ENCODE measurements at regions not wholly inside any gene's neighbourhood (a gene's known extent, or its start where the extent isn't known, plus 50 kb on each side); places are given as distances from the start of the nearest gene placed in this dataset.

DNA sequence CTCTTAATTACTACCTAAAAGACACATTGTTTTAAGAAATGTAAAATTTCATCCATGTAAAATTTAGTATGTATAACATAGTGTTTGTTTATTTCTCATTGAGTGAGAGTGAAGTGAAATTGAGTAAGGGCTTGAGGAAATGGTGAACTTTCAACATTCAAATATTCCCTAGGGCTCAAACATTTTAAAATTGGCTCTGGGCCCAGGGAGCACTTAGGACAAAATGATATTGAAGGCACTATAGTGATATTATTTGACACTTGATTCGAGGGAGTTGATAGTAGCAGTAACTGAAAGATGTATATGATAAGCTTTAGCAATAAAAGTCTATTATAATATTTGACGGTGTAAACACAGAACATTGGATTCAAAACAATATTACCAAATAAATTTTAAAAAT, 1244.0 kb upstream of the TENM3 start:
- DNase-seq (ENCODE audit: low read depth): no peak
- H3K4me3 ChIP-seq (ENCODE audit: low read depth, low read length): no peak overlapping the region
- TF ChIP-seq, protein P1, sequence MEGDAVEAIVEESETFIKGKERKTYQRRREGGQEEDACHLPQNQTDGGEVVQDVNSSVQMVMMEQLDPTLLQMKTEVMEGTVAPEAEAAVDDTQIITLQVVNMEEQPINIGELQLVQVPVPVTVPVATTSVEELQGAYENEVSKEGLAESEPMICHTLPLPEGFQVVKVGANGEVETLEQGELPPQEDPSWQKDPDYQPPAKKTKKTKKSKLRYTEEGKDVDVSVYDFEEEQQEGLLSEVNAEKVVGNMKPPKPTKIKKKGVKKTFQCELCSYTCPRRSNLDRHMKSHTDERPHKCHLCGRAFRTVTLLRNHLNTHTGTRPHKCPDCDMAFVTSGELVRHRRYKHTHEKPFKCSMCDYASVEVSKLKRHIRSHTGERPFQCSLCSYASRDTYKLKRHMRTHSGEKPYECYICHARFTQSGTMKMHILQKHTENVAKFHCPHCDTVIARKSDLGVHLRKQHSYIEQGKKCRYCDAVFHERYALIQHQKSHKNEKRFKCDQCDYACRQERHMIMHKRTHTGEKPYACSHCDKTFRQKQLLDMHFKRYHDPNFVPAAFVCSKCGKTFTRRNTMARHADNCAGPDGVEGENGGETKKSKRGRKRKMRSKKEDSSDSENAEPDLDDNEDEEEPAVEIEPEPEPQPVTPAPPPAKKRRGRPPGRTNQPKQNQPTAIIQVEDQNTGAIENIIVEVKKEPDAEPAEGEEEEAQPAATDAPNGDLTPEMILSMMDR (IDR thresholded peaks at IDR 0.05; ENCODE audit: insufficient read depth, low read depth, low read length): no peak

DNA sequence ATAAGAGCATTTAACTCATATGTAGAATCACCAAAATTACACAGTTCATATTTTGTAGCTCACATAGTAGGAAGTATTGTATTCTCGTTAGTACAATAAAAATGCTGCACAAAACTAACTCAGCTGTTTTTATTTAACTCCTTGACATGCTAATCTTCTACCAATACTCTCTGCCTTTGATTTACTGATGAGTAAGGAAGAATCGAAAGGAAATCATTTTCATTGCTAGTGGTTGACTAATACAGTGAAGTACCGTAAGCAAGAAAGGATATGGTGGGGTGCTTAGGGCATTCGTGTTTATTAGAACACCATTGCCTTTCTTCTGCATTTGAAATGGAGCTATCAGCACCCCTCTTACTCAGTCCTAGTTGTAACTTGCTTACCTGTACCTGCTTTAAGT, 1239.1 kb upstream of the TENM3 start:
- TF ChIP-seq, protein P1 (IDR thresholded peaks at IDR 0.05; ENCODE audit: insufficient read depth, low read depth, low read length): no peak
- H3K4me3 ChIP-seq (ENCODE audit: low read depth, low read length): no peak overlapping the region
- DNase-seq (ENCODE audit: low read depth): no peak

- DNase-seq (ENCODE audit: low read depth): no peak
- TF ChIP-seq, protein P1 (IDR thresholded peaks at IDR 0.05; ENCODE audit: insufficient read depth, low read depth, low read length): no peak
- no peak overlapping the region for H3K4me3 ChIP-seq (ENCODE audit: low read depth, low read length)
Observed at GRCh38 chr4:181006499-181007260, 1236.5 kb upstream of the TENM3 start.

DNA sequence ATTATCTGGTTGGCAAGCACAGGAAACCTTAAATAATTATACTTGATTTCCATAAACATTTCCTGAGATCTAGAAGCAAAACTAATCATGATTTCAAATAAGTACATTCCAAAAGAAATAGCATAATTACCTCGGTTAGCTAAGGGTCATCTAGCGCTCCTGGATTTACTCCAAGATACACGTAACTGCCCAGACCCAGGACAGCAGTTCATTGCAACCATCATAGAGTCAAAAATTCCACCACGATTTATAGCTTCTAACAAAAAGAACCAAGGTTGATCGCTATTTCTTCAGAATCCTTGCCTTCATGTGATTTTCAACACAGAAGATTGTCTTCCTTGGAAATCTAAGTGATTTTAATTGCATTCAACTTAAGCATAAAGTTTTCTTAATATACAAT, 1235.5 kb upstream of the TENM3 start:
- H3K4me3 ChIP-seq (ENCODE audit: low read depth, low read length): no peak overlapping the region
- no peak for DNase-seq (ENCODE audit: low read depth)
- TF ChIP-seq, protein P1 (IDR thresholded peaks at IDR 0.05; ENCODE audit: insufficient read depth, low read depth, low read length): no peak

DNA sequence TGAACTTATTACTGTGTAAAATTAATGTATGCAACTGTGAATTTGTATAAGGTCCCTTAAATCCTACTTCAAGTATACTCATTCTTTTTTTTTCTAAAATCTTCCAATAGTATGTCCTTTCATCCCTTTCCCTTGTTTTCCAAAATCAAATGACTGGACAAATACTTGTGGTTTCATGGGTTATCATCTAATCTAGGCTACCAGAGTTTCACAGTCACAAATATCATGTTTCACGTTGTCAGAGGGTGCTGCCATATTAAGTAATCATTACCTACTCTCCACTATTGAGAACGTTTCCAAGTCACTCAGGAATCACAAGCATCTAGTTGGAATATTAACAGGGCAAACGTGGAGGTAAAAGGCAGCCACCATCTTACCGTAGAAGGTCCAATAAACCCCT, 1235.0 kb upstream of the TENM3 start:
- no peak overlapping the region for H3K4me3 ChIP-seq (ENCODE audit: low read depth, low read length)
- DNase-seq (ENCODE audit: low read depth): no peak
- TF ChIP-seq, protein P1 (IDR thresholded peaks at IDR 0.05; ENCODE audit: insufficient read depth, low read depth, low read length): no peak

DNA sequence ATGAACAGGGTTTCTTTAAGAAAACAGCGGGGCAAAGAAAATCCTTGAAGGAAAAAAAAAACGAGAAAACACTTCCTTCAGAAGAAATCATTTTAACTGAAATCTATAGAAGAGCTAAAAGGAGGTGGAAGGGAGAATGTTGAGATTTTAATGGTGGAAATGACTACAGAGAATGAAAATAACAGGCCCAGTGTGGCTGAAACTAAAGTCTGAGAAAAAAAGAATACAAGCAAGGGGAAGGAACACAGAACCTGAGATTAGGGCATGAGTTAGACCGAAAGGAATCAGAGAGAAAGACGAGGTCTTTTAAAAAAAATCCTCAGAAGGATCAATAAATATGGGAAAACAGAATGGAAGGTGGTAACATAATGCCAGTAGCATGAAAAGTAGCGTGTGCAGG, 1230.0 kb upstream of the TENM3 start:
- H3K4me3 ChIP-seq (ENCODE audit: low read depth, low read length): no peak overlapping the region
- DNase-seq (ENCODE audit: low read depth): no peak
- TF ChIP-seq, protein P1 (IDR thresholded peaks at IDR 0.05; ENCODE audit: insufficient read depth, low read depth, low read length): no peak

GRCh38 chr4:181017038-181017437, 1226.2 kb upstream of the TENM3 start:
- no peak overlapping the region for H3K4me3 ChIP-seq (ENCODE audit: low read depth, low read length)
- TF ChIP-seq, protein P1 (IDR thresholded peaks at IDR 0.05; ENCODE audit: insufficient read depth, low read depth, low read length): no peak
- DNase-seq (ENCODE audit: low read depth): no peak
